Stimulated activated CD8-positive, alpha-beta memory T cell treated with anti-CD3 and anti-CD28 coated beads, Interleukin-15, amount 100 ng/mL, for 1 hour (primary cell): ENCODE measurements at regions not wholly inside any gene's neighbourhood (a gene's known extent, or its start where the extent isn't known, plus 50 kb on each side); places are given as distances from the start of the nearest gene placed in this dataset.

Source experiments
- DNase-seq: peaks from one replicate; pipeline ENCODE4 v3.0.0-alpha.2; 2020; ENCODE audit warnings: low read depth

- DNase-seq, result no peak
Observed at GRCh38 chr22:49506010-49506400, 321.7 kb downstream of the BRD1 start.

DNA sequence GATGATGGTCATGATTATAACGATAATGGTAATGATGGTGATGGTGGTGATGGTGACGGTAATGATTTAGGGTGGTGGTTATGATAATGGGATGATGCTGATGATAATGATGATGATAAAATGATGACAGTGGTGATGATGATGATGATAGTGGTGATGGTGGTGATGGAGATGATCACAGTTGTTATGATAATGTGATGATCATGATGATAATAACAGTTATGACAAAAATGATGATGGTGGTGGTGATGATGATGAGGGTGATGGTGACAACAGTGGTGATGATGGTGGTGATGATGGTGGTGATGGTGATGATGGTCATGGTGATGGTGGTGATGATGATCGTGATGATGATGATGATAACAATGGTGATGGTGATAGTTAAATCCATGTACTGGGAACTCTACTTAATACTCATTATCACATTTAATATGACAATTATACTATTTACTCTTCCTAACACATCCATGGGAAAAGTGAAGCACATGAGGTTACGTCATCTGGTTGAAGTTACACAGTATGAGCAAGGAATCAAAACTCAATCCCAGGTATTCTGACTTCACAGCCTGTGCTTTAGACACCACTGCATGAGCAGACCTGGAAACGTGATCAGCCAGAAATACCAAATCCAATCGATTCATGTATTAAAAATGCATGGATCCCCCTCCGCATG lies 322.2 kb downstream of the BRD1 start:
- no peak for DNase-seq

- no peak for DNase-seq
Observed at GRCh38 chr22:49503896-49504521, 323.7 kb downstream of the BRD1 start.

GRCh38 chr22:49503321-49503720 lies 324.4 kb downstream of the BRD1 start:
- no peak for DNase-seq

DNA sequence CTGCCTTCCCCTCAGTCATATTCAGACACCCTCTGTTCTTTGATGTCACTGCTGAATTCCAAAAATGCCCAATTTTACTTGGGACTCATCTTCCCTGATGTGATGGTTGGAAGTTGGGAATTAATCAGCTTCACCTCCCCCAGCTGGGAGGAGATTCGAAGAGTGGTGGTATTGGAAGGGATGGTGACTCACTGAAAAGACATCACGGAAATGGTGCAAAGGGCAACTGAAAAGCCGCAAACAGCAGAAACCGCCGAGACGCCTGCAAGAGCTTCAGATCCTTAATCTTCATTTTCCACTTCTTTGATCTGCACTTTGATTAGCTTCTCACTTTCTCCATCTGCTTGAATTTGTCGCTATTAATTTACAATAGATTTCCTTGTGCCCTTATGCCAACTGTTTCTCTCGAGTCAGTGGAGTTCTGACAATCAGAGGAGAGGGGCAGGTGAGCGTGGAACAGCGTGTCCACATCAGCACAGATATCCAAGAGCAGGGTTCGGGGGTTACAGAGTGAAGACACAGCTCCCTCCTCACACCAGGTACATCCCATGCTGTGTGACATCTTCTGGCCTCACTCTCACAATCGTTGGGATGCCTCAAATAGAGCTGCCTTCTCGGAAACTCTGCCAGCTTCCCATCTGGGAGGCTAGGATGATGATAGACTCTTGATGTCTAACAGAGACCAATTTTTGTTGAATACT lies 325.4 kb downstream of the BRD1 start:
- DNase-seq, result no peak

DNA sequence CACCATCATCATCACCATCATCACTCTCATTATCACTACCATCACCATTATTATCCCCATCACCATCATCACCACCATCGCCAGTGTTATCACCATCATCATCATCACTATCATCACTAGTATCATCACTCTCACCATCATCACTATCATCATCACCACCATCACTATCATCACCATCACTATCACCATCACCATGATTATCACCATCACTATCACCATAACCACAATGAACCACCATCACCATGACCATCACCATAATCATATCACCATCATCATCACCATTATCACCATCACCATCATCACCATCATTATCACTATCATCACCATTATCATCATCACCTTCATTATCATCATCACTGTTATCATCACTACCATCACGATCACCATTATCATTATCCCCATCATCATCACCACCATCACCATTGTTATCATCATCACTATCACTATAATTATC lies 326.7 kb downstream of the BRD1 start:
- DNase-seq, result no peak

DNA sequence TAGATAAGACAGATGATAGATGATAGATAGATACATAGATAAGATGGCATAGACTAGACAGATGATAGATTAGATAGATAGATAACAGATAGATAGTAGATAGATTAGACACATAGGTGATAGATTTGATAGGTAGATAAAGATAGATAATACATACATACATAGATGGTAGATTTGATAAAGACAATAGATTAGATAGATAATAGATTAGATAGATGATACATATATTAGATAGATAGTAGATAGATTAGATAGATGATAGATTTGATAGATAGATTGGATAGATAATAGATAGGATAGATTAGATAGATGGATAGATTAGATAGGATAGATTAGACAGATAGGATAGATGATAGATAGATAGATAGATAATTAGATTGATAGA lies 327.6 kb downstream of the BRD1 start:
- DNase-seq, result no peak

- no peak for DNase-seq
Observed at GRCh38 chr22:49499433-49500075, 328.1 kb downstream of the BRD1 start.

DNA sequence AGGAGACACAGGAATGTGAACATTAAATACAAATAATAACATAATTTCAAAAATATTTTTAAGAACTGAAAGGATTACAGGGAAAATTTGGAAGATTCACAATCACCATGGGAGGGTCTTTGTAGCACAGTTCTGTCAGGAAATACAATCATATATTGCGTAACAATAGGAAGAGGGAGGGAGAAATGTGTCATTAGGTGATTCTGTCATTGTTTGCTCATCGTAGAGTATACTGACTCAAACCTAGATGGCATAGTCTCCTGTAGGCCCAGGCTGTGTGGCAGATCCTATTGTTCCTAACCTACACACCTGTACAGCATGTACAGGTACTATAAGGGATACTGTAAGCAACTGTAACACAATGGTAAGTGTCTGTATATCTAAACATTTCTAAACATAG lies 330.4 kb downstream of the BRD1 start:
- no peak for DNase-seq

- no peak for DNase-seq
Observed at GRCh38 chr22:49494555-49494954, 333.1 kb downstream of the BRD1 start.

DNA sequence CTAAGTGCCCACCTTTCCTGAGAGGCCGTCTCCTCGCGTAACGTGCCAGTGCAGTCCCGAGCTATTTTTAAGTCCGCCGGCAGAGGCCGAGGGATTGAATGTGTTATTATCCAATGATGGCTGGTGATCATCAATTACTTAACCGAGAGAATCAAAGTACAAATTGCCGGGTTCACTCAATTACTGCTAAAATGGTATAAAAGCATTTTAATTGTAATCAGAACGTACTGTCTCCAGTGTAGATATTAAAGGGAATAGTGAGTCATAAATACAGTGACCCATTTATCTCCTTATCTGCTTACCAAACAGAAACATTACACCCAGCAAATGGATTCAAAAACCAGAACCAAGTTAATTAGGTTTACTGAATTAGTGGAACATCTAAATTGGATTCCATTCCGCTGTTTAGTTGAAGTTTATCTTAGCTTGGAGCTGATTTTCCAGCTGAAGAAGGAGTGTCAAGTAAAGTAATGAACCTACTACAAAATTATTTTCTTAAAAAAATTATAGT lies 334.9 kb downstream of the BRD1 start:
- no peak for DNase-seq

- no peak for DNase-seq
Observed at GRCh38 chr22:49492308-49492707, 335.4 kb downstream of the BRD1 start.

DNA sequence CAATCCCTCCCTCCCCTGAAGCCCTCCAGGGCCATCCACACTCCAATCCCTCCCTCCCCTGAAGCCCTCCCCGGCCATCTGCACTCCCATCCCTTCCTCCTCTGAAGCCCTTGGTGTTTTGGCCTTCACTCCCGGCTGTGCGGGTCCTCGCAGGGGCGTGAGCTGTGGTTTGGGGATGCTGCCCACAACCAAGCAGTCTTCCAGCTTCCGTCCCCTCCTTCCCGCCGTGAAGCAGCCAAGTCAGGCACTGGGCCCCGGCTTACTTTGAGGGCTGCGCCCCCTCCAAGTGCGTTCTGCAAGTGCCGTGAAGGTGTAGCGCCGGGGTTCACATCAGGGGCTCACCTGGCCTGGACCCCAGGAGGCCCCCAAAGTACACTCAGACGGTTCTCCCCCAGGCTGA lies 335.9 kb downstream of the BRD1 start:
- no peak for DNase-seq

- no peak for DNase-seq
Observed at GRCh38 chr22:49491221-49491635, 336.4 kb downstream of the BRD1 start.

GRCh38 chr22:49490692-49491091 lies 337.0 kb downstream of the BRD1 start:
- no peak for DNase-seq

- DNase-seq, result no peak
Observed at GRCh38 chr22:49489821-49490220, 337.9 kb downstream of the BRD1 start.

- DNase-seq, result no peak
Observed at GRCh38 chr22:49488943-49489342, 338.7 kb downstream of the BRD1 start.

GRCh38 chr22:49487950-49488349 lies 339.7 kb downstream of the BRD1 start:
- no peak for DNase-seq

- no peak for DNase-seq
Observed at GRCh38 chr22:49486225-49486624, 341.4 kb downstream of the BRD1 start.

GRCh38 chr22:49483946-49484345 lies 343.7 kb downstream of the BRD1 start:
- no peak for DNase-seq

GRCh38 chr22:49483281-49483870 lies 344.3 kb downstream of the BRD1 start:
- DNase-seq, result no peak

DNA sequence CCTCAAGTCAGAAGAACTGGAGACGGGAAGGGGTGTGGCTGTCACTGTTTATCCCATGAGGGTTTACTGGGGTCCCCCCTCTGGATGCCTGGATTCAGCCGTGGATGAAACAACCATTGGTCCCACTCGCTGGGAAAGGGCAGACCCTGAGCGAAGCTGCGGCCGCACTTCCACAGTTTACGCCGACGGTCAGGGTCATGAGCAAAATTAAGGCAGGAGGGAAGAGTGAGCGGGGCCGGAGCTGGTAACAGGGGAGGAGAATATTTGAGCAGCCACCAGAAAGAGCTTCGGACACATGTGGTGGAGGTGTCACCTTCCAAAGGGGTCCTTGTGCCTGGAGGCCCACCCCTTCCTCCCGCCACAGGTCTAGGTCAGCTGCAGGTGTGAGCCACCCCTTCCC lies 344.9 kb downstream of the BRD1 start:
- DNase-seq, result no peak
